SU-DHL-6 (cell line): ENCODE measurements at regions not wholly inside any gene's neighbourhood (a gene's known extent, or its start where the extent isn't known, plus 50 kb on each side); places are given as distances from the start of the nearest gene placed in this dataset.

Source experiments
- H2AFZ ChIP-seq: fragments of 200-600 bp; sonication (generic); 2 replicates; pipeline ENCODE4 v1.6.1; 2014; ENCODE audit warnings: low read depth, mild to moderate bottlenecking, moderate library complexity, mixed read lengths, antibody characterized with exemption, low read length; ENCODE audit not compliant: severe bottlenecking
- H3F3A ChIP-seq: fragments of 200-600 bp; shearing (Covaris generic); 2 replicates; pipeline ENCODE4 v1.6.0; 2016; ENCODE audit warnings: antibody characterized with exemption, mild to moderate bottlenecking; ENCODE audit not compliant: insufficient read depth
- H3K27ac ChIP-seq: fragments of 200-600 bp; sonication (generic); 2 replicates; pipeline ENCODE4 v1.5.1; 2016; ENCODE audit warnings: low read depth, mild to moderate bottlenecking, low read length, moderate library complexity, mixed read lengths
- H3K27me3 ChIP-seq: fragments of 200-600 bp; sonication (generic), shearing (Covaris generic); 2 replicates; pipeline ENCODE4 v1.6.0; 2014; ENCODE audit warnings: mild to moderate bottlenecking, low read length
- H3K36me3 ChIP-seq: fragments of 200-600 bp; sonication (generic); 2 replicates; pipeline ENCODE4 v1.6.1; 2014; ENCODE audit warnings: mild to moderate bottlenecking, low read length, mixed read lengths
- H3K4me2 ChIP-seq: fragments of 300-600, 200-600 bp; shearing (Covaris generic), sonication (generic); 2 replicates; pipeline ENCODE4 v1.6.0; 2014; ENCODE audit warnings: low read length, low read depth, mild to moderate bottlenecking; ENCODE audit not compliant: poor library complexity, severe bottlenecking
- H3K4me3 ChIP-seq: fragments of 200-600 bp; sonication (generic); 2 replicates; pipeline ENCODE4 v1.5.1; 2014; ENCODE audit warnings: antibody characterized with exemption, low read length, mild to moderate bottlenecking, mixed read lengths; ENCODE audit not compliant: insufficient read depth, poor library complexity, severe bottlenecking
- H3K79me2 ChIP-seq: fragments of 200-600 bp; sonication (generic); 2 replicates; pipeline ENCODE4 v1.6.1; 2014; ENCODE audit warnings: mild to moderate bottlenecking, low read length, moderate library complexity; ENCODE audit not compliant: insufficient read depth
- H3K9ac ChIP-seq: fragments of 200-600 bp; sonication (generic); 2 replicates; pipeline ENCODE4 v1.7.0; 2014; ENCODE audit warnings: mild to moderate bottlenecking, low read length
- H3K9me2 ChIP-seq: fragments of 200-600 bp; sonication (generic); replicated peaks from 2 replicates; pipeline ENCODE4 v1.6.1; 2014; ENCODE audit warnings: low read length; ENCODE audit not compliant: insufficient read depth
- H3K9me3 ChIP-seq: fragments of 200-600 bp; sonication (generic); 2 replicates; pipeline ENCODE4 v1.6.1; 2014; ENCODE audit warnings: low read length, mixed read lengths; ENCODE audit not compliant: insufficient read depth
- H4K20me1 ChIP-seq: fragments of 200-600 bp; sonication (generic); 2 replicates; pipeline ENCODE4 v1.6.1; 2014; ENCODE audit warnings: low read depth, mild to moderate bottlenecking, antibody characterized with exemption, low read length, moderate library complexity, mixed read lengths
- CTCF ChIP-seq: fragments of 200-600 bp; sonication (generic); IDR thresholded peaks from one replicate; pipeline ENCODE4 v1.5.1; 2017; ENCODE audit warnings: antibody characterized with exemption, mild to moderate bottlenecking, low read length, moderate library complexity; ENCODE audit not compliant: insufficient read depth, poor library complexity, severe bottlenecking
- EZH2phosphoT487 ChIP-seq: fragments of 200-600 bp; sonication (generic), shearing (Covaris generic); conservative IDR thresholded peaks from 2 replicates; pipeline ENCODE4 v1.6.1; 2018; ENCODE audit warnings: mild to moderate bottlenecking, antibody characterized with exemption, low read length, moderate library complexity, mixed read lengths

DNA sequence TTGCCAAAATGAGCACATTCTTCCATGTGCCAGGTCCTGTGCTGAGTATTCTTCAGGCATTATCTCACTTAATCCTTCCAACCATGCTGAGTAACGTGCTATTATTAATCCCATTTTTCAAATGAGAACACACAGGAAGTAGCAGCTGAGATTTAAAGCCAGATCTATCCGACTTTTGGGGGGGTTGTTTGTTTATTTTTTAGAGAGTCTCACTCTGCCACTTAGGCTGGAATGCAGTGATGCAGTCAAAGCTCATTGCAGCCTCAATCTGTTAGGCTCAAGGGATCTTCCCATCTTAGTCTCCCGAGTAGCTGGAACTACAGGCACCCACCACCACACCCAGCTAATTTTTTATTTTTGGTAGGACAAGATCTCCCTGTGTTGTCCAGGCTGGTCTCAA is 55.5 kb upstream of the TRIM2 start:
- no peaks in the 10 kb centered on the region for H3K36me3 ChIP-seq
- no peak overlapping the region for H3K27ac ChIP-seq
- H3K9me3 ChIP-seq, result no peaks in the 10 kb centered on the region
- H4K20me1 ChIP-seq, result no peaks in the 10 kb centered on the region
- H3K9me2 ChIP-seq, result no peaks in the 10 kb centered on the region
- H2AFZ ChIP-seq, result no peak overlapping the region
- no peak overlapping the region for H3K9ac ChIP-seq
- no peaks in the 10 kb centered on the region for H3K27me3 ChIP-seq
- no peaks in the 10 kb centered on the region for H3K79me2 ChIP-seq
- TF ChIP-seq EZH2phosphoT487 (no peak), CTCF (no peak)
- no peaks in the 10 kb centered on the region for H3F3A ChIP-seq
- H3K4me2 ChIP-seq, result no peak overlapping the region
- no peak overlapping the region for H3K4me3 ChIP-seq

DNA sequence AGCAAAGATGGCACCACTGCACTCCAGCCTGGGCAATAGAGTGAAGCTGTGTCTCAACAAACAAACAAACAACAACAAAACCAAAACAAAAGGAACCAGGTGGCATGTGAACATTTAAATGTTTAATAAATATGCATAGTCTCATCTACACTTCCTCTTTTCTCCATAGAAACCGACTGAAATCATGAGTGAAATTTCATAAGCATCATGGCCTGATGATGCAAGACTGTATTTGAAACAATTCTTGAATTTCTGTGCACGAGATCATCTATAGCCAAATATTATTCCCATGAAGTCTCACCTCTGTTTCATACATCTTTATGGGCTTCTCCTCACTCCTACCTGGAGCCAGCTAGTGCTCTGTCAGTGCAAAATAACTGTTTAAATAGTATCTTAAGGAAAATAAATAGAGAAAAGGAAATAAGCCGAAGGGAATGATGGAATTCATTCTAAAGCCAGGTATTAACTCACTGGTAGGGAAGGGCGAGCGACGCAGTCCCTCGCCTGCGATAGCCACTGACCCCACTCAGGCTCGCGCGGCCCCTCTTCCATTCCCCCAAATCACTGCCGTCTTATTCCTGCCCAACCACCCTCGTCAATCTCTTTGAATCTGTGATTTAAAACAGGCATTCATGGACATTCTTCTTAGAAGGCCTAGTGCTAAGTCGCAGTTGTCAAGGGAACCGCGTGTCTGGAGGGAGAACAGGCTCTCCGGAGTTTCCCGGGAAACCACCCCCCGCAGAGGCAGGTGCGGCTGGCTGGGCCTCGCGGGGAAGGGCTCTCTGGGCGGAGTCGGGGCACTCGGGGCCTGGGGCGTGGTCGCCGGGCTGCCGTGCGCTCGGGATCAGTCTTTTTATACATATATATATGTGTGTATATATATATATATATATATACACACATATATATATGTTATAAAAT is 52.4 kb upstream of the TRIM2 start:
- H3K27ac ChIP-seq, result no peak overlapping the region
- H3K4me3 ChIP-seq, result no peak overlapping the region
- no peak overlapping the region for H3K4me2 ChIP-seq

DNA sequence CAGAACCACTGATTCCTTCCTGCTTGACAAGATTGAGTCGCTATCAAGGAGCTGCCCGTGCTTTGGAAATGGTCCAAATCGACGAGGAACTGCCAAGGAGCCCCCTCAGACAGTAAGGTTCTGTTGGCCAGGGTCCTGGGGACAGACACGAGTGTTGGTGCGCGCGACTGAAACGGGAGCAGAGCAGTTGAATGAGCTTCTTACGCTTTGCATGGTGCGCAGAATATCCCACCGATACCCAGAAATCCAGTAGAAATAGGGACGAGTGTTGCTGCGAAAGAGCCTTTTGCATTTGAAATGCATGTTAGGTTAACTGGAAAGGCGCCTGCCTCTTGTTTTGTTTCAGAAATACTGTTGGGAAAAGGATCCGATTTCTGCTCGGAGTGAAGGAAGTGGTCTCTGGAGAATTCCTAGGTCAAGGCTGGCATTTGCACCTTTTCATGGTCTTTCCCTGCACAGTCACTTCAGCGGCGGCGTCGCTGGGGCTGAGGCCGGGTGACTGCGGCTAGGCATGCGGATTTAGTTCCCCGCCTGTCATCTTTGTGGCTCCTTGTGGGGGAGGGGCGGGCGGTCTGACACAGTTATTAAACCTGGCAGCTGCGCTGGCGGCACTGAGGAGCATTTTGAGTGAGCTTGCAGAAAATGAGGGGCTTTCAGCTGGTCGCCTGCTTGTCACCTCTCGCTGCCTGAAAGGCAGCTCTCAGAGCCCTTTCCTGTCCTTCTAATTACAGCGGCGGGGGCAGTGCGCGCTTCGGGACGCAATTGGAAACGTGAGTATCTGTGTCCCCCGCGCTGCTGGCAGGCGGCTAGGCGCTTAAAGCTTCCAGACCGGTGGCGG is 51.5 kb upstream of the TRIM2 start:
- Histone ChIP-seq H3K9ac (peak overlapping the region; percentile 32; the same call in 1 of the 2 replicates), H3F3A (no peaks in the 10 kb centered on the region), H3K27me3 (no peaks in the 10 kb centered on the region), H3K9me2 (no peaks in the 10 kb centered on the region), H2AFZ (peak overlapping the region; percentile 90), H3K4me3 (peak overlapping the region; percentile 46), H3K9me3 (no peaks in the 10 kb centered on the region), H3K79me2 (no peaks in the 10 kb centered on the region), H3K27ac (no peak overlapping the region), H4K20me1 (no peaks in the 10 kb centered on the region), H3K36me3 (no peaks in the 10 kb centered on the region), H3K4me2 (peak overlapping the region; percentile 66)
- TF ChIP-seq EZH2phosphoT487 (0 out of 2 replicates have a peak, but pooled peaks have one; percentile 51), CTCF (no peak)

More for the DNA sequence above, 52.4 kb upstream of the TRIM2 start:
- H2AFZ ChIP-seq, result no peak overlapping the region
- no peaks in the 10 kb centered on the region for H3F3A ChIP-seq
- TF ChIP-seq CTCF, result no peak
- TF ChIP-seq EZH2phosphoT487, result no peak
- H3K9ac ChIP-seq, result no peak overlapping the region
- no peaks in the 10 kb centered on the region for H4K20me1 ChIP-seq
- H3K36me3 ChIP-seq, result no peaks in the 10 kb centered on the region
- H3K9me3 ChIP-seq, result no peaks in the 10 kb centered on the region
- no peaks in the 10 kb centered on the region for H3K79me2 ChIP-seq
- no peaks in the 10 kb centered on the region for H3K27me3 ChIP-seq
- no peaks in the 10 kb centered on the region for H3K9me2 ChIP-seq
